ENCODE measurements at regions not wholly inside any gene's neighbourhood (a gene's known extent, or its start where the extent isn't known, plus 50 kb on each side); places are given as distances from the start of the nearest gene placed in this dataset.

- H3K36me3 ChIP-seq (ENCODE audit: insufficient read depth), result no peaks in the 10 kb centered on the region
- no peak overlapping the region for H3K27ac ChIP-seq
- TF ChIP-seq CTCF (conservative IDR thresholded peaks at IDR 0.05; ENCODE audit: low read depth, low read length), result no peak
- H3K9ac ChIP-seq, result no peak overlapping the region
- H3K79me2 ChIP-seq (ENCODE audit: insufficient read depth, low read depth), result no peaks in the 10 kb centered on the region
- H3K4me2 ChIP-seq, result no peak overlapping the region
- no peak overlapping the region for H3K4me3 ChIP-seq (IDR thresholded peaks at IDR 0.05; ENCODE audit: insufficient read depth, low read depth, low read length)
- no peaks in the 10 kb centered on the region for H3K4me1 ChIP-seq (ENCODE audit: low read depth, poor library complexity, severe bottlenecking)
- H4K20me1 ChIP-seq (ENCODE audit: insufficient read depth), result no peaks in the 10 kb centered on the region
- H2AFZ ChIP-seq (ENCODE audit: low read depth), result no peak overlapping the region
- no peaks in the 10 kb centered on the region for H3K27me3 ChIP-seq (ENCODE audit: insufficient read depth, low read depth)
Measured at GRCh38 chr6:169062272-169062671, 191.4 kb downstream of the THBS2 start.

DNA sequence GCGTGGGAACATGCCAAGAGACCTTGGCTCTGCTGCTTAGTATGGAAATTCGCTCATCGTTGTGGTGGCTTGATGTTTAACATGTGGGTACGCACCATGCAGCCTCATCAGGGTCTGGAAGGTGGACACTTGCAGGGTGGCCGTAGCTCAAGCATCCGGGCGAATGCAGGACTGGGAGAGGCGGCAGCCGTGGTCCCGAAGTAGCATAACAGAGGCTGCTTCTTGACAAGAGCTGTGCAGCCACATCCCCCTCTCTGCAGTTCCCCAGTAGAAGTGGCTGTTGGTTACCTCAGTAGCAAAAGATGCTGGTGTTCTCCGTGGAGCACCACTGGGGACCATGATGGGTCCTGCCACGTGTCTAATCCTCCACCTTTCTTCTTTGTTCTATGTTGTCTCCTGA is 195.0 kb downstream of the THBS2 start:
- H3K9ac ChIP-seq, result no peak overlapping the region
- no peaks in the 10 kb centered on the region for H3K36me3 ChIP-seq (ENCODE audit: insufficient read depth)
- no peaks in the 10 kb centered on the region for H3K4me1 ChIP-seq (ENCODE audit: low read depth, poor library complexity, severe bottlenecking)
- H3K27ac ChIP-seq, result no peak overlapping the region
- no peaks in the 10 kb centered on the region for H4K20me1 ChIP-seq (ENCODE audit: insufficient read depth)
- no peak overlapping the region for H3K4me2 ChIP-seq
- no peaks in the 10 kb centered on the region for H3K27me3 ChIP-seq (ENCODE audit: insufficient read depth, low read depth)
- H2AFZ ChIP-seq (ENCODE audit: low read depth), result no peak overlapping the region
- TF ChIP-seq CTCF (conservative IDR thresholded peaks at IDR 0.05; ENCODE audit: low read depth, low read length), result no peak
- H3K79me2 ChIP-seq (ENCODE audit: insufficient read depth, low read depth), result no peaks in the 10 kb centered on the region
- H3K4me3 ChIP-seq (IDR thresholded peaks at IDR 0.05; ENCODE audit: insufficient read depth, low read depth, low read length), result no peak overlapping the region

DNA sequence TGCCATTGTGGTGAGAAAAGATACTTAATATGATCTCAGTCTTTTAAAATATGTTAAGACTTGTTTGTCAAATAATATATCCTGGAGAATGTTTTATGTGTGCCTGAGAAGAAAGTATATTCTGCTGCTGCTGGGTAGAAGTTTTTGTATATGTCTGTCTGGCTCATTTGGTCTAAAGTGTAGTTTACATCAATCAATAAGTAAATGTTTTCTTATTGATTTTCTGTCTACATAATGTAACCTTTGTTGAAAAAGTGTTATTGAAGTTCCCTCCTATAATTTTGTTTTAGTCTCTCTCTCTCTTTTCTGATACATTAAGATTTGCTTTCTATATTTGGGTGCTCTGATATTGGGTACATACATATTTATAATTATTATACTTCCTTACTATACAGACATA is 201.2 kb downstream of the THBS2 start:
- Histone ChIP-seq H3K79me2 (ENCODE audit: insufficient read depth, low read depth) (no peaks in the 10 kb centered on the region), H4K20me1 (ENCODE audit: insufficient read depth) (no peaks in the 10 kb centered on the region), H3K4me3 (IDR thresholded peaks at IDR 0.05; ENCODE audit: insufficient read depth, low read depth, low read length) (no peak overlapping the region), H3K9ac (no peak overlapping the region), H3K36me3 (ENCODE audit: insufficient read depth) (no peaks in the 10 kb centered on the region), H3K4me1 (ENCODE audit: low read depth, poor library complexity, severe bottlenecking) (no peaks in the 10 kb centered on the region), H3K27me3 (ENCODE audit: insufficient read depth, low read depth) (no peaks in the 10 kb centered on the region), H3K27ac (no peak overlapping the region), H3K4me2 (no peak overlapping the region), H2AFZ (ENCODE audit: low read depth) (no peak overlapping the region)
- TF ChIP-seq CTCF (conservative IDR thresholded peaks at IDR 0.05; ENCODE audit: low read depth, low read length), result no peak

- H3K9ac ChIP-seq, result no peak overlapping the region
- no peaks in the 10 kb centered on the region for H3K27me3 ChIP-seq (ENCODE audit: insufficient read depth, low read depth)
- no peak for TF ChIP-seq CTCF (conservative IDR thresholded peaks at IDR 0.05; ENCODE audit: low read depth, low read length)
- H3K79me2 ChIP-seq (ENCODE audit: insufficient read depth, low read depth), result no peaks in the 10 kb centered on the region
- H3K27ac ChIP-seq, result no peak overlapping the region
- no peak overlapping the region for H3K4me2 ChIP-seq
- no peak overlapping the region for H2AFZ ChIP-seq (ENCODE audit: low read depth)
- H3K4me3 ChIP-seq (IDR thresholded peaks at IDR 0.05; ENCODE audit: insufficient read depth, low read depth, low read length), result no peak overlapping the region
- no peaks in the 10 kb centered on the region for H4K20me1 ChIP-seq (ENCODE audit: insufficient read depth)
- no peaks in the 10 kb centered on the region for H3K36me3 ChIP-seq (ENCODE audit: insufficient read depth)
- H3K4me1 ChIP-seq (ENCODE audit: low read depth, poor library complexity, severe bottlenecking), result no peaks in the 10 kb centered on the region
Measured at GRCh38 chr6:169051371-169051770, 202.3 kb downstream of the THBS2 start.

DNA sequence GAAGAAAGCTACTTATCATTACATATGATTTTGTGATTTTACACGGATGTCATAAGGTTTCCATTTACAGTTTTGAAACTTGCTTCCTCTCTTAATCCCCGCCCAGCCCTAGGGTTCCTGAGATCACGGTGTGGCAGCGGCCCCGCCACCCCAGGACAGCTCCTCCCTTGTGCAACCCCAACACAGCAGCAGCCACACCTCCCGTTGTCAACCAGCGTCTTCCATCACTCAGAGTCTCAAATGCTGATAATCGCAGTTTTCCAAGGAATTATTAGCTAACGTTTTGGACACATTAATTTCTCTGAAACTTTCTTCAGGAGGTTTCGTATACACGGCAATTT is 204.8 kb downstream of the THBS2 start:
- no peak overlapping the region for H3K9ac ChIP-seq
- H3K79me2 ChIP-seq (ENCODE audit: insufficient read depth, low read depth), result no peaks in the 10 kb centered on the region
- no peaks in the 10 kb centered on the region for H3K4me1 ChIP-seq (ENCODE audit: low read depth, poor library complexity, severe bottlenecking)
- no peak overlapping the region for H3K4me2 ChIP-seq
- no peak overlapping the region for H2AFZ ChIP-seq (ENCODE audit: low read depth)
- H3K4me3 ChIP-seq (IDR thresholded peaks at IDR 0.05; ENCODE audit: insufficient read depth, low read depth, low read length), result no peak overlapping the region
- H4K20me1 ChIP-seq (ENCODE audit: insufficient read depth), result no peaks in the 10 kb centered on the region
- no peak for TF ChIP-seq CTCF (conservative IDR thresholded peaks at IDR 0.05; ENCODE audit: low read depth, low read length)
- H3K27ac ChIP-seq, result no peak overlapping the region
- no peaks in the 10 kb centered on the region for H3K36me3 ChIP-seq (ENCODE audit: insufficient read depth)
- H3K27me3 ChIP-seq (ENCODE audit: insufficient read depth, low read depth), result no peaks in the 10 kb centered on the region
